ENCODE measurements at regions not wholly inside any gene's neighbourhood (a gene's known extent, or its start where the extent isn't known, plus 50 kb on each side); places are given as distances from the start of the nearest gene placed in this dataset.

DNA sequence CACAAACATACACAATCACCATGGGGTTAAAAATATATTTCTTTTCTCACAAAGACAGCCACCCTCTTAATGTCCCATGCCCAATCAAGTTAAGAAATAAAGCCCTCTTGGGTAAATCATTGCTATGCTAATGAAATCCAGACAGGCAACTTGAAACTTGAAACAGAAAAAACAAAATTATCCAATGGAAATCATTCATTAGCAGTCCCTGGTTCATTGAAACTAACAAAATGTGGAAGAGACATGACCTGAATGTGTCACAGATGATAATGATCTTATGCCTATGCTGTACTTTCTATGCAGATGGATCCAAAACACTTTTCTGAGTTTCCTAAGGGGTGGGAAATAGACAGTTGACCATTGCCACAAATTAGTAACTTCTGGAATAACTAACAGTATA lies 983.7 kb downstream of the MCTP2 start:
- Histone ChIP-seq H3K4me1 (ENCODE audit: insufficient read depth, low read length) (peaks cover 23% of the 10 kb centered on the region), H3K36me3 (ENCODE audit: insufficient read depth, low read length) (no peaks in the 10 kb centered on the region), H3K4me3 (ENCODE audit: low read length) (no peak overlapping the region), H3K9me3 (ENCODE audit: low read length) (no peaks in the 10 kb centered on the region), H3K27me3 (ENCODE audit: insufficient read depth, low read length) (no peaks in the 10 kb centered on the region), H2AFZ (ENCODE audit: low read depth, low read length) (peak overlapping the region; percentile 41)

DNA sequence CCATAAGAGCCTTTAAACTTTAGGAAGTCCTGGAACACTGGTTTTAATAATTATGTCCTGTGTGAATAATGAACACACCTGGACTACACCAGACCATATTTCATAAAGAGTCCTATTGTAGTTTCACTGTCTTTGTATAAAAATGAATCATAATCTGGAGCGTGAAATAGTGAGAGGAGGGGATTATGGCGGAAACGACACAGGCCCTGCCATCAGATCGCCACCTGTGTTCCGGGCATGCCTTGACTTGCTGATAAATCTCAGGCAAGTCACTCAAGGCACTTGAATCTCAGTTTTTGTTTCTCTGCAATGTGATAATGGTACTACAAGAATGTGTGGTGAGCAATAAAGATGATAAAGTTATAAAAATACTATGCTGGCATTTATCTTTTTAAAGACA lies 995.5 kb downstream of the MCTP2 start:
- no peaks in the 10 kb centered on the region for H3K9me3 ChIP-seq (ENCODE audit: low read length)
- H3K4me1 ChIP-seq (ENCODE audit: insufficient read depth, low read length) = no peaks in the 10 kb centered on the region
- H3K36me3 ChIP-seq (ENCODE audit: insufficient read depth, low read length) = no peaks in the 10 kb centered on the region
- no peak overlapping the region for H2AFZ ChIP-seq (ENCODE audit: low read depth, low read length)
- no peak overlapping the region for H3K4me3 ChIP-seq (ENCODE audit: low read length)
- H3K27me3 ChIP-seq (ENCODE audit: insufficient read depth, low read length) = no peaks in the 10 kb centered on the region

DNA sequence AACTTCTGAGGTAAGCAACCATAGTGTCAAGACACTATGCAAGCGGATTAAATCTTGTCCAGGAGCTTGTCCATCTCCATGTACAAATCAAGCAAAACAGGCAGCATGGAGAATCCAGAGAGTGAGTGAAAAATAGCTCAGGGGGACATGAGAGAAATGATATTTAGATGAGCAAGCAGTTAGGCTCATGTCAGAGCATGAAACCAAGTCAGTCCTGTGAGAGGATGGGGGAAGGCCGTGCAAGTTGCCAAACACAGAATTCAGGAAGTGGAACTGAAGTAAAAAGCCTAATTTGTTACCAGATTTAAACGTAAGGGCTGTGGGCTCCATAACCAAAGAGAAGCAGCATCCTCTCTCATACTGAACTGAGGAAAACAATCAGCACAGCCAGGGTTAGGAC lies 995.9 kb downstream of the MCTP2 start:
- Histone ChIP-seq H3K9me3 (ENCODE audit: low read length) (no peaks in the 10 kb centered on the region), H3K27me3 (ENCODE audit: insufficient read depth, low read length) (no peaks in the 10 kb centered on the region), H3K4me1 (ENCODE audit: insufficient read depth, low read length) (no peaks in the 10 kb centered on the region), H3K4me3 (ENCODE audit: low read length) (no peak overlapping the region), H3K36me3 (ENCODE audit: insufficient read depth, low read length) (no peaks in the 10 kb centered on the region), H2AFZ (ENCODE audit: low read depth, low read length) (no peak overlapping the region)

DNA sequence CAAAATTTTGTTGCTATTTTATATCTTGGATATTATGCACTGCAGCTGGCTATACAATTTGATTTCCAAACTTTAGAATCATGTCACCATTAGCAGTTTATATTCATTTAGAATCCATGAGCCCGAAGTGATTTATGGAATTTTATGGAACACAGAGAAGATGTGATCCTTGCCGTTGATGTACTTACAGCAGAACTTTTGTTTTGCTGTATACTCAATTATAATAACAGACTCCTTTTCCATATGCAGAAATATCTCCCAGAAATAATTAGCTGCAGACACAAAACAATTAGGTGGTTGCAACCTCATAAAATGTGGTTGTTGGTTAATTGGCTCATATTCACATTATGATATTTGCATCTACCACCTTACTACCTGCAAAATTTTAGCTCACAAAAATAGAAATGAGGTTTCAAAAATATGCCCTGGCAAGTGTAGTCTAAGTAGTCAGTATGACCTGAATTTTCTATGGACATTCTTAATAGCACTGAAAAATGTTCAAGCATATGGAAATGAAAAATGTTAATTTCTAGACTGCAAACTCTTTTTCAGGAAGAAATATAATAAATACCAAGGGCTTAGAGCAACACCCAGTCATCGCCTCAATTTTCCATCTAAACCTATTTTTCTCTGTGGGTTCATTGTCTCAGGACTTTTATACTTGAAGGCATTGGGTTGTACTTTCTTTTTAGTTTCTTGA lies 997.6 kb downstream of the MCTP2 start:
- H3K9me3 ChIP-seq (ENCODE audit: low read length) = no peaks in the 10 kb centered on the region
- H3K4me1 ChIP-seq (ENCODE audit: insufficient read depth, low read length) = no peaks in the 10 kb centered on the region
- H2AFZ ChIP-seq (ENCODE audit: low read depth, low read length) = no peak overlapping the region
- H3K4me3 ChIP-seq (ENCODE audit: low read length) = no peak overlapping the region
- H3K36me3 ChIP-seq (ENCODE audit: insufficient read depth, low read length) = no peaks in the 10 kb centered on the region
- H3K27me3 ChIP-seq (ENCODE audit: insufficient read depth, low read length) = no peaks in the 10 kb centered on the region

DNA sequence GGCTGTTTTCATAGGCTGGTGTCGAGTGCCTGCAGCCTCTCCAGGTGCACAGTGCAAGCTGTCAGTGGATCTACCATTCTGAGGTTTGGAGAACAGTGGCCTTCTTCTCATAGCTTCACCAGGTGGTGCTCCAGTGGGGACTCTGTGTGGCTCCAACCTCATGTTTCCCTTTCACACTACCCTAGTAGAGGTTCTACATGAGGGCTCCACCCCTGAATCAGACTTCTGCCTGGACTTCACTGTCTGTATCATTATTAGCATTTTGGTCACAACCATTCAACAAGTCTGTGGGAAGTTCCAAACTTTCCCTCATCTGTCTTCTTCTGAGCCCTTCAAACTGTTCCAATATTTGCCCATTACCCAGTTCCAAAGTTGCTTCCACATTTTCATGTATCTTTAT lies 1003.7 kb downstream of the MCTP2 start:
- no peaks in the 10 kb centered on the region for H3K36me3 ChIP-seq (ENCODE audit: insufficient read depth, low read length)
- H2AFZ ChIP-seq (ENCODE audit: low read depth, low read length) = no peak overlapping the region
- H3K4me1 ChIP-seq (ENCODE audit: insufficient read depth, low read length) = no peaks in the 10 kb centered on the region
- H3K27me3 ChIP-seq (ENCODE audit: insufficient read depth, low read length) = peaks cover 4% of the 10 kb centered on the region
- H3K9me3 ChIP-seq (ENCODE audit: low read length) = peaks cover 6% of the 10 kb centered on the region
- H3K4me3 ChIP-seq (ENCODE audit: low read length) = no peak overlapping the region

DNA sequence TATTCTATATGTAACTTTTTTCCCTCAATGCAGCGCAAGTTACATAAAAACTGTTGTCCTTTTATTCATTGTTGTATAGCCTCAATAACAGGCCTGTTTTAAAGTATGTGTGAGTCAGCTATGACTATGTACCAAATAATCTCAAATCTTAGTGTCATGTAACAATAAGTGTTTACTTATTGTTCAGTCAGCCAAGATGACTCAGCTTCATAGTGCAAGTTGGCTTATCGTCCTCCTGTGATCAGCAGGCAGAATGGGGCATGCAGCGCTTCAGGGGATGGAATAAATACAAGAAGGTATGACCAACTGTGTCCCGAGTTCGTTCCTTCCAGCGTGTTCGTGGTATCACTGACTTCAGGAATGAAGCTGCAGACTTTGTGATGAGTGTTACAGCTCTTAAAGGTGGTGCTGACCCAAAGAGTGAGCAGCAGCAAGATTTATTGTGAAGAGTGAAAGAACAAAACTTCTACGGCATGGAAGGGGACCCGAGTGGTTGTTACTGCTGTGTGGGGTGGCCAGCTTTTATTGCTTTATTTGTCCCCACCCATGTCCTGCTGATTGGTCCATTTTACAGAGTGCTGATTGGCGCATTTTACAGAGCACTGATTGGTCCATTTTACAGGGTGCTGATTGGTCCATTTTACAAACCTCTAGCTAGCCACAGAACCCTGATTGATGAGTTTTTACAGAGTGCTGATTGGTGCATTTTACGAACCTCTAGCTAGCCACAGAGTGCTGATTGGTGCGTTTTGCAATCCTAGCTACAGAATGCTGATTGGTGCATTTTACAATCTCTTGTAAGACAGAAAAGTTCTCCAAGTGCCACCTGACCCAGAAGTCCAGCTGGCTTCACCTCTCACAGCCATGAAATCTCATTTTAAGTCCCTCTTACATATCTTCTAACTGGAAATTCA lies 1016.0 kb downstream of the MCTP2 start:
- Histone ChIP-seq H3K27me3 (ENCODE audit: insufficient read depth, low read length) (no peaks in the 10 kb centered on the region), H3K4me3 (ENCODE audit: low read length) (no peak overlapping the region), H3K4me1 (ENCODE audit: insufficient read depth, low read length) (no peaks in the 10 kb centered on the region), H3K9me3 (ENCODE audit: low read length) (no peaks in the 10 kb centered on the region), H2AFZ (ENCODE audit: low read depth, low read length) (no peak overlapping the region), H3K36me3 (ENCODE audit: insufficient read depth, low read length) (no peaks in the 10 kb centered on the region)

DNA sequence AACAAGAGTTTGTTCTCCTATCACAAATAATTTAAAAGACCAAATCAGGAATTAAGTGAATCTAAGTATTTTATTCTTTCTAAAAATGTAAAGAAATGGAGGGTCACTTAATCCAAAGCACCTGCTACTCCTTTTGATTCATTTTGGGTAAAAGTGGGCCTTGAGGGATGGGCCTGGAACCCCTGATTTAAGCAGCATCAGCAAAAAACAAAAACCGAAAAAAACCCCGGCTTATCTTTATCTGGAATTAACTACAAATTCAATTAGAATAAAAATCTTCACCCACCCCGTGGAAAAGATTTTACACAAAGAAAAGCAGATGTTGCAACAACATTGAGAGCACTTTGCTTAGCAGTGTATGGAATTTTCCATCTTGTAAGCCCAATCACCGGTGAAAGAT lies 1018.2 kb downstream of the MCTP2 start:
- Histone ChIP-seq H2AFZ (ENCODE audit: low read depth, low read length) (no peak overlapping the region), H3K36me3 (ENCODE audit: insufficient read depth, low read length) (no peaks in the 10 kb centered on the region), H3K4me1 (ENCODE audit: insufficient read depth, low read length) (no peaks in the 10 kb centered on the region), H3K9me3 (ENCODE audit: low read length) (no peaks in the 10 kb centered on the region), H3K27me3 (ENCODE audit: insufficient read depth, low read length) (no peaks in the 10 kb centered on the region), H3K4me3 (ENCODE audit: low read length) (no peak overlapping the region)

DNA sequence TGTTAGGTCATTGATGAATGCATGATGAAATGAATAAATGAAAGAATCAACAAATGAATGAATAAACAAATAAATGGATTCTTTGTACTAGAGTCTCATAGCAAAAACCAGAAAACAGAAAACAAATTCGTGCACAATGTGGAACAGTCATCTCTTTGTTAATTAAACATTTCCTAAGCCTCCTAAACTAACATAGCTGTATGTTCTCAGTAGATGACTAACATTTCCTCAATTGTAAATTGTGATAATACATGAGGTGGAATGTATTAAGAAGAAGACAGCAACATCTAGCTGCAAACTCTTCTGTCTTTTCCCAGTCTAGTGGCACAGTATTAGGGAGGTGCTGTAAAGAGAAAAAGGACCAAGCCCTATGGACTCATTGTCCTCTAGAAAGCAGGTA lies 1021.0 kb downstream of the MCTP2 start:
- Histone ChIP-seq H3K27me3 (ENCODE audit: insufficient read depth, low read length) (no peaks in the 10 kb centered on the region), H3K4me1 (ENCODE audit: insufficient read depth, low read length) (no peaks in the 10 kb centered on the region), H3K9me3 (ENCODE audit: low read length) (no peaks in the 10 kb centered on the region), H2AFZ (ENCODE audit: low read depth, low read length) (no peak overlapping the region), H3K4me3 (ENCODE audit: low read length) (no peak overlapping the region), H3K36me3 (ENCODE audit: insufficient read depth, low read length) (no peaks in the 10 kb centered on the region)

DNA sequence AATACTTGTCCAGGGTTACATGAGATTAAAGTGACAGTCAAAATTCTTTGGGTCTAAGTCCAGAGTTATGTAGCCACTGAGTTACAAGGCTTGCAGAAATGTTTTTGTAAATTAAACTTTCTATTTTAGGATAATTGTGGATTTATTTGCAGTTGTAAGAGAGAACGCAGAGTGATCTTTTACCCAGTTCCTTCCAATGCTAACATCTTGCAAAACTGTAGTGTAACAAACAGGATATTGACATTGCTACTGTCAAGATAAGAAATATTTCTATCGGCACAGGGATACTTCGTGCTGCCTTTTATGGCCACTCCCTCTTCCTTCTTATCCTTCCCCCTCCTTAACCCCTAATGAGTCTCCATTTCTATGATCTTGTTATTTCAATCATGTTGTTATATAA lies 1022.9 kb downstream of the MCTP2 start:
- H3K27me3 ChIP-seq (ENCODE audit: insufficient read depth, low read length) = no peaks in the 10 kb centered on the region
- no peaks in the 10 kb centered on the region for H3K36me3 ChIP-seq (ENCODE audit: insufficient read depth, low read length)
- H3K9me3 ChIP-seq (ENCODE audit: low read length) = no peaks in the 10 kb centered on the region
- no peak overlapping the region for H2AFZ ChIP-seq (ENCODE audit: low read depth, low read length)
- no peak overlapping the region for H3K4me3 ChIP-seq (ENCODE audit: low read length)
- peaks cover 3% of the 10 kb centered on the region for H3K4me1 ChIP-seq (ENCODE audit: insufficient read depth, low read length)

DNA sequence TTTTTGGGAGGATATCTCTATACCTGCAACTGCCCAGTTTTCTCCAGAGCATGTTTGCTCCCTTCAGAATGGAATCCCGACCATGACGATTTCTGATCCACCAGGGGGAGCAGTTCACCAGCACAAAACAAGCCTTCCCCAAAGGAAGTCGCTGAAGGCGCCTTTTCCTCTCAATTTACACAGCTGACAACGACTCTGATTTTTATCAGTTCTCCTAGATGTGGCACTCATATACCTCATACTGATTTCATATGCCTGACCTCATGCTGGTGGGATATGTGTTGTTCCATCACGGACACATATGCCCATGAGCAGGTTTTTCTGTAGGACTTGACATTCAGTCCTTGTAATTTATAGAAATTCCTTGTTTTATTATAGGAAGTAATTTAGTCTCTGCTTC lies 1028.2 kb downstream of the MCTP2 start:
- H3K4me1 ChIP-seq (ENCODE audit: insufficient read depth, low read length) = peaks cover 7% of the 10 kb centered on the region
- H3K27me3 ChIP-seq (ENCODE audit: insufficient read depth, low read length) = no peaks in the 10 kb centered on the region
- no peaks in the 10 kb centered on the region for H3K9me3 ChIP-seq (ENCODE audit: low read length)
- H2AFZ ChIP-seq (ENCODE audit: low read depth, low read length) = no peak overlapping the region
- no peak overlapping the region for H3K4me3 ChIP-seq (ENCODE audit: low read length)
- no peaks in the 10 kb centered on the region for H3K36me3 ChIP-seq (ENCODE audit: insufficient read depth, low read length)

DNA sequence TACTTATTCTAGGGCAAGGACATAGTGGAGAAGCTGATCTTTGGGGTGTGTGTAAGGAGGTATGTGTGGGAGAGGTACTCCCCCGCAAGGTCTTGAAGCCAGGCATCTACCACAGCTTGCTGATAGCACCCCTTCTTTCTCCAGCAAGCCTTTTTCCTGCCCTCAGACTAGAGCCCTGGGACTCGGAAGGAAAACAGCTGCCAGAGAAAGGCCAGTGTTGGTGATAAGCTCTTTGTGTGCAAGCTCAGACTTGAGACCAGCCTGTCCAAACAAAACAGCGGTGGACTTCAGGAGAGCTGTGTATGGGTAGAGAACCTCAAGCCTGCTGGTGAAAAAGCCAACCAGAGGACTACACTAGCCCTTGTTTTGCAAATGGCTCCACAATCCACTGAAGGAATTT lies 1028.6 kb downstream of the MCTP2 start:
- H2AFZ ChIP-seq (ENCODE audit: low read depth, low read length) = no peak overlapping the region
- H3K36me3 ChIP-seq (ENCODE audit: insufficient read depth, low read length) = no peaks in the 10 kb centered on the region
- H3K4me1 ChIP-seq (ENCODE audit: insufficient read depth, low read length) = peaks cover 7% of the 10 kb centered on the region
- H3K4me3 ChIP-seq (ENCODE audit: low read length) = no peak overlapping the region
- H3K9me3 ChIP-seq (ENCODE audit: low read length) = no peaks in the 10 kb centered on the region
- no peaks in the 10 kb centered on the region for H3K27me3 ChIP-seq (ENCODE audit: insufficient read depth, low read length)

DNA sequence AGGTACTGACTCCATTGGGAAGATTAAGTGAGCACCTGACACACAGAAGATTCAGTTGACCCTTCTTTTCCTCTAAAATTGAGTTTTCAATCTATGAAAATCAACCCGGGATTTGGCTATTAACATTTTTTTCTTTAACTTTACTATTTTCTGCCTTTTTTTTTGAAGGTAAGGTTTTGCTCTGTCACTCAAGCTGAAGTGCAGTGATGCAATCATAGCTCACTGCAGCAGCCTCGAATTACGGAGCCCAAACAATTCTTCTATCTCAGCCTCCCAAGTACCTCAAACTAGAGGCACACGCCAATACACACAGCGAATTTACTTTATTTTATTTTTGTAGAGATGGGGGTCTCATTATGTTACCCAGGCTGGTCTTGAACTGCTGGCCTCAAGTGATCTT lies 1029.5 kb downstream of the MCTP2 start:
- H3K9me3 ChIP-seq (ENCODE audit: low read length) = no peaks in the 10 kb centered on the region
- no peaks in the 10 kb centered on the region for H3K36me3 ChIP-seq (ENCODE audit: insufficient read depth, low read length)

DNA sequence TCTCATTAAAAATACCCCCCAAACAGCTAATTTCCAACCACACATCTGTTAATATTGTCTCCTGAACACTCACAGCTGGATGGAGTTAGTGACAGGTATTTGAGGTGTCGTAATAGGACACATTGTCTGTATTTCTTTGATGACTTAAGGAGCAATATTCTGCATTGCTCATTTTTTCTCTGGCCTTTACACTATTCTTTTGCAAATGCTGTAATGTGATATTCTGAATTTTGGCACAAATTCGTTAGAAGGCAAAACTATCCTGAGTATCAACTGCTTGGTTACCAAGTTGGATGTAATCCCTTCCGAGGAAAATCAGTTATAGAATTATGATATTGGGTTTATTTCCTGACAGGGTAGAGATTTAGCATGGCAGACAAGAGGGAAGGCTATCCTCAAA lies 1030.2 kb downstream of the MCTP2 start:
- no peaks in the 10 kb centered on the region for H3K9me3 ChIP-seq (ENCODE audit: low read length)
- no peak overlapping the region for H2AFZ ChIP-seq (ENCODE audit: low read depth, low read length)
- peaks cover 7% of the 10 kb centered on the region for H3K4me1 ChIP-seq (ENCODE audit: insufficient read depth, low read length)
- no peaks in the 10 kb centered on the region for H3K36me3 ChIP-seq (ENCODE audit: insufficient read depth, low read length)
- no peak overlapping the region for H3K4me3 ChIP-seq (ENCODE audit: low read length)
- H3K27me3 ChIP-seq (ENCODE audit: insufficient read depth, low read length) = no peaks in the 10 kb centered on the region

More for the DNA sequence above, 1029.5 kb downstream of the MCTP2 start:
- Histone ChIP-seq H3K27me3 (ENCODE audit: insufficient read depth, low read length) (no peaks in the 10 kb centered on the region), H2AFZ (ENCODE audit: low read depth, low read length) (no peak overlapping the region), H3K4me3 (ENCODE audit: low read length) (no peak overlapping the region), H3K4me1 (ENCODE audit: insufficient read depth, low read length) (peaks cover 7% of the 10 kb centered on the region)

Data from neuron (in vitro differentiated cells).